Smooth muscle cell (in vitro differentiated cells): ENCODE measurements at regions not wholly inside any gene's neighbourhood (a gene's known extent, or its start where the extent isn't known, plus 50 kb on each side); places are given as distances from the start of the nearest gene placed in this dataset.

ENCODE experiments used
- DNase-seq: peaks from one replicate; lab custom pipeline; 2025; ENCODE audit not compliant: unreplicated experiment; lab: John Stamatoyannopoulos, UW
- H2AFZ ChIP-seq: fragments of 200-600 bp; sonication (generic); 2 replicates; pipeline ENCODE4 v1.6.0; 2016; ENCODE audit warnings: antibody characterized with exemption, low read depth, mild to moderate bottlenecking
- H3F3A ChIP-seq: fragments of 200-600 bp; sonication (generic); 2 replicates; pipeline ENCODE4 v1.6.0; 2017; ENCODE audit warnings: antibody characterized with exemption, low read depth
- H3K27ac ChIP-seq: fragments of 200-600 bp; sonication (generic); 2 replicates; pipeline ENCODE4 v1.5.1; 2016; ENCODE audit warnings: low read depth, mild to moderate bottlenecking
- H3K27me3 ChIP-seq: fragments of 200-600 bp; sonication (generic); 2 replicates; pipeline ENCODE4 v1.6.1; 2016; ENCODE audit warnings: low read depth, mild to moderate bottlenecking
- H3K36me3 ChIP-seq: fragments of 200-600 bp; sonication (generic); 2 replicates; pipeline ENCODE4 v1.5.1; 2016; ENCODE audit warnings: low read depth
- H3K4me1 ChIP-seq: fragments of 200-600 bp; sonication (generic); 2 replicates; pipeline ENCODE4 v1.5.1; 2016; ENCODE audit warnings: low read depth
- H3K4me2 ChIP-seq: fragments of 200-600 bp; sonication (generic); 2 replicates; pipeline ENCODE4 v1.6.0; 2016; ENCODE audit warnings: mild to moderate bottlenecking
- H3K4me3 ChIP-seq: fragments of 200-600 bp; sonication (generic); 2 replicates; pipeline ENCODE4 v1.5.1; 2016; ENCODE audit warnings: mild to moderate bottlenecking
- H3K79me2 ChIP-seq: fragments of 200-600 bp; sonication (generic); 2 replicates; pipeline ENCODE4 v1.6.0; 2016; ENCODE audit warnings: low read depth, mild to moderate bottlenecking
- H3K9ac ChIP-seq: fragments of 200-600 bp; sonication (generic); 2 replicates; pipeline ENCODE4 v1.6.0; 2016; ENCODE audit warnings: low read depth
- H3K9me3 ChIP-seq: fragments of 200-600 bp; sonication (generic); replicated peaks from 2 replicates; pipeline ENCODE4 v1.5.1; 2016; ENCODE audit warnings: low read depth
- H4K20me1 ChIP-seq: fragments of 200-600 bp; sonication (generic); 2 replicates; pipeline ENCODE4 v1.6.0; 2016; ENCODE audit warnings: low read depth
- WGBS: methylation state at CpG from one replicate; pipeline ENCODE4 v1.1.7; 2016; ENCODE audit warnings: low lambda C conversion rate; 5-methylcytosine and 5-hydroxymethylcytosine counted together
- TF ChIP-seq, protein P1 (sequence below): fragments of 200-600 bp; sonication (generic); IDR thresholded peaks from 2 replicates; pipeline ENCODE4 v1.5.1; 2017; ENCODE audit warnings: borderline replicate concordance, mild to moderate bottlenecking, antibody characterized with exemption; ENCODE audit not compliant: insufficient read depth, poor library complexity, severe bottlenecking

- H3K79me2 ChIP-seq: no peaks in the 10 kb centered on the region
- TF ChIP-seq, protein P1, sequence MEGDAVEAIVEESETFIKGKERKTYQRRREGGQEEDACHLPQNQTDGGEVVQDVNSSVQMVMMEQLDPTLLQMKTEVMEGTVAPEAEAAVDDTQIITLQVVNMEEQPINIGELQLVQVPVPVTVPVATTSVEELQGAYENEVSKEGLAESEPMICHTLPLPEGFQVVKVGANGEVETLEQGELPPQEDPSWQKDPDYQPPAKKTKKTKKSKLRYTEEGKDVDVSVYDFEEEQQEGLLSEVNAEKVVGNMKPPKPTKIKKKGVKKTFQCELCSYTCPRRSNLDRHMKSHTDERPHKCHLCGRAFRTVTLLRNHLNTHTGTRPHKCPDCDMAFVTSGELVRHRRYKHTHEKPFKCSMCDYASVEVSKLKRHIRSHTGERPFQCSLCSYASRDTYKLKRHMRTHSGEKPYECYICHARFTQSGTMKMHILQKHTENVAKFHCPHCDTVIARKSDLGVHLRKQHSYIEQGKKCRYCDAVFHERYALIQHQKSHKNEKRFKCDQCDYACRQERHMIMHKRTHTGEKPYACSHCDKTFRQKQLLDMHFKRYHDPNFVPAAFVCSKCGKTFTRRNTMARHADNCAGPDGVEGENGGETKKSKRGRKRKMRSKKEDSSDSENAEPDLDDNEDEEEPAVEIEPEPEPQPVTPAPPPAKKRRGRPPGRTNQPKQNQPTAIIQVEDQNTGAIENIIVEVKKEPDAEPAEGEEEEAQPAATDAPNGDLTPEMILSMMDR: no peak
- no peak for DNase-seq
- H3K4me3 ChIP-seq: no peak overlapping the region
- H3K4me1 ChIP-seq: no peaks in the 10 kb centered on the region
- no peak overlapping the region for H3K4me2 ChIP-seq
- H3K9me3 ChIP-seq: no peaks in the 10 kb centered on the region
- no peaks in the 10 kb centered on the region for H3K36me3 ChIP-seq
- H3F3A ChIP-seq: no peaks in the 10 kb centered on the region
- no peaks in the 10 kb centered on the region for H3K27me3 ChIP-seq
- WGBS: 91% methylated on average over 41 of the region's 41 CpGs
- H3K27ac ChIP-seq: no peak overlapping the region
- H3K9ac ChIP-seq: no peak overlapping the region
- no peak overlapping the region for H2AFZ ChIP-seq
- no peaks in the 10 kb centered on the region for H4K20me1 ChIP-seq
Observed at GRCh38 chr7:351681-352480, 61.9 kb downstream of the FOXL3 start.

DNA sequence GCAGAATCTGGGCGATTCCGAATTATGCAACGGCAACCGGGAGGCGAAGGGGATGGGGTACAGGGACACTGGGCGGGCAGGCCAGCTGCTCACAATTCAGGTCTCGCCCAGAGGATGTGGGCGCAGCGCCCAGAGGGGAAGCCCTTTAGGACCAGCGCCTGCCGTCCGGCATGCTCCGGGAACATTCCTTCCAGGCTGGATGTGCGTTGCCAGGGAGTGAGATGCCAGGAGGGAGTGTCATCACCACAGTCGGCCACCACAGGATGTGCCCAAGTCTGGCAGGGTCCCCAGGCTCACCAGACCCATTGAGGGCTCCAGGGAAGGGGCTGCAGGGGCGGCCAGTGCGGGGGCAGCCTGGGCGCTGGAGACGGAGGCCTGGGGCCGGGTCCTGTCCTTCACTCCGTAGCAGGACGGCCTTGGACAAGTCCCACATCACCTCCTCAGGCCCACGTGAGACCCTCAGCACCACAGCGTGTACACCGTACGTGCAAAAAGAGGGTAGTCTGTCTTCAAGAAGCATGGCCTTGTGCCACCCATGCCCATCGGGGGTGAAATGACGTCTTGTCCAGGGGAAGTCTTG is 63.9 kb downstream of the FOXL3 start:
- Histone ChIP-seq H2AFZ (no peak overlapping the region), H3K4me2 (no peak overlapping the region)

DNA sequence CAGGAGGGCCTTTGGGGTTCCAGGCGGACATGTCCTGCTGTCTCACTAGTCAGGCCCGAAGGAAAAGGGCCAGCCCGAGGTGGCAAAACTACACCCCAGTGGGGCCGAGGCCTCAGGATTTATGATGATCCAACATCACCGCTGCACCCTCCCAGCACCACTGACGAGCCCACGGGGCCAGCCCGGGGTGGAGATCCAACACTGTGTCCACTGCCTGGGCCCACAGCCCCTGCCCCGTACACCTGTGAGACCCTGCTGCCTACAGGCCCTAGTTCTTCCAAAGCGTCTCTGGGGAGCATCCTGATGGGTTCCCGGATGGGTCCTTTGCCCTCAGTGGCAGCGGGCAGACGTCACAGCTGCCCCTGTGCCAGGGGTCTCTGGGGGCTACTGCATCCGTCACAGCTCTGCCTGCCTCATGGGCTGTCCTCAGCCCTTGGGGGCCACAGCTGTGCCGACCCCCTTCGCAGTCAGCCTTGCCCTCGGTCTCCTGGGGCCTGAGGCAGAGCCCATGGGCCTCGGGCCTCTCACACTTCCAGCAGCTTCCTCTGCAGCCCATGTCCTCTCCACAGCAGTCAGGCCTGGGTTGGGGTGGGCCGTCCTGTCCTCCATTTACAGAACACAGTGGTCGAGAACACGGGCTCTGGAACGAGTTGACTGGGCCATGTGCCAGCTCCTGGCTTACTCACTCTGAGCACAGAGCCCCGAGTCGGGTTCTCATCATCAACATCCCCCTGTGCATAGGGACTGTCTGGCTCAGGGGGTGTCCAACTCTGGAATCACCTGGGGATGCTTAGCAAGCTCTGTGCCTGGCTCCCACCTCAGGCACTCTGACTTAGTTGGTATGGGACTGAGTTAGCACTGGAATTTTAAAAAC is 64.9 kb downstream of the FOXL3 start:
- Histone ChIP-seq H3K4me3 (no peak overlapping the region), H3K4me2 (no peak overlapping the region), H3F3A (no peaks in the 10 kb centered on the region), H4K20me1 (no peaks in the 10 kb centered on the region), H3K36me3 (no peaks in the 10 kb centered on the region), H3K27me3 (no peaks in the 10 kb centered on the region), H2AFZ (no peak overlapping the region), H3K9ac (no peak overlapping the region), H3K9me3 (no peaks in the 10 kb centered on the region), H3K79me2 (no peaks in the 10 kb centered on the region), H3K4me1 (no peaks in the 10 kb centered on the region), H3K27ac (no peak overlapping the region)
- no peak for DNase-seq
- 90% methylated on average over 24 of the region's 24 CpGs for WGBS
- TF ChIP-seq, protein P1: no peak

More for the DNA sequence above, 63.9 kb downstream of the FOXL3 start:
- no peak for DNase-seq
- H3K36me3 ChIP-seq: no peaks in the 10 kb centered on the region
- TF ChIP-seq, protein P1: no peak
- no peaks in the 10 kb centered on the region for H4K20me1 ChIP-seq
- no peaks in the 10 kb centered on the region for H3K27me3 ChIP-seq
- H3K4me3 ChIP-seq: no peak overlapping the region
- no peak overlapping the region for H3K9ac ChIP-seq
- H3K79me2 ChIP-seq: no peaks in the 10 kb centered on the region
- no peak overlapping the region for H3K27ac ChIP-seq
- no peaks in the 10 kb centered on the region for H3K4me1 ChIP-seq
- no peaks in the 10 kb centered on the region for H3K9me3 ChIP-seq
- H3F3A ChIP-seq: no peaks in the 10 kb centered on the region
- 87% methylated on average over 25 of the region's 28 CpGs for WGBS
